Lung (tissue), 11 donors: ENCODE measurements at regions not wholly inside any gene's neighbourhood (a gene's known extent, or its start where the extent isn't known, plus 50 kb on each side); places are given as distances from the start of the nearest gene placed in this dataset.

Experiments used
- ATAC-seq: fragments of 200-7000 bp; cut with Tn5 transposase; one replicate; pipeline ENCODE4 v1.9.1; 2020; ENCODE audit warnings: moderate number of reproducible peaks; ENCODE audit not compliant: insufficient read depth, low FRiP score
- DNase-seq, 3 donors: peaks; one replicate each; pipeline ENCODE4 v3.0.0-alpha.2; 2013 to 2017
- H3K27ac ChIP-seq, 2 donors: one replicate each; pipeline ENCODE4 v1.5.1; 2013; ENCODE audit warnings: mild to moderate bottlenecking in 2 of 2, moderate library complexity in 2 of 2, control low read depth in 1 of 2, inconsistent platforms in 1 of 2, low read depth in 1 of 2, low read length in 1 of 2
- H3K27me3 ChIP-seq, 3 donors: one replicate each; pipeline ENCODE4 v1.5.1; 2013; ENCODE audit warnings: low read length in 2 of 3; ENCODE audit not compliant: control insufficient read depth in 3 of 3, insufficient read depth in 3 of 3
- H3K36me3 ChIP-seq, 4 donors: one replicate each; pipeline ENCODE4 v1.5.1; 2013; ENCODE audit warnings: low read length in 4 of 4, mild to moderate bottlenecking in 1 of 4, moderate library complexity in 1 of 4; ENCODE audit not compliant: control insufficient read depth in 4 of 4, insufficient read depth in 4 of 4
- H3K4me1 ChIP-seq, 5 donors: one replicate each; pipeline ENCODE4 v1.5.1; 2013; ENCODE audit warnings: low read length in 5 of 5, mild to moderate bottlenecking in 2 of 5, moderate library complexity in 1 of 5; ENCODE audit not compliant: control insufficient read depth in 5 of 5, insufficient read depth in 5 of 5
- H3K4me3 ChIP-seq: one replicate; pipeline ENCODE4 v1.5.1; 2013; ENCODE audit warnings: mild to moderate bottlenecking, control low read depth, moderate library complexity
- H3K9ac ChIP-seq, 2 donors: one replicate each; pipeline ENCODE4 v1.5.1; 2013; ENCODE audit warnings: low read length in 2 of 2, control low read depth in 1 of 2; ENCODE audit not compliant: insufficient read depth in 1 of 2
- H3K9me3 ChIP-seq, 4 donors: one replicate each; pipeline ENCODE4 v1.5.1; 2013; ENCODE audit warnings: low read length in 3 of 4, mild to moderate bottlenecking in 1 of 4, moderate library complexity in 1 of 4; ENCODE audit not compliant: control insufficient read depth in 4 of 4, insufficient read depth in 3 of 4
- CTCF ChIP-seq: IDR thresholded peaks from 2 replicates; pipeline ENCODE4 v1.5.1; 2012; ENCODE audit warnings: mild to moderate bottlenecking; ENCODE audit errors: control extremely low read depth, extremely low read depth
- WGBS, 2 donors: extraction: QIAGEN DNeasy Blood & Tissue Kit; methylation state at CpG; one replicate each; pipeline ENCODE4 v1.1.7; 2013; 5-methylcytosine and 5-hydroxymethylcytosine counted together
- donor health status: control.
- donor health status: control.
- donor health status: Bipolar disorder and iron deficiency.
- donor health status: healthy.
- donor health status: DM: yes; HTN: yes; CAD: no.

- Histone ChIP-seq H3K27me3 (peaks cover 0 to 20% (median 0%) of the 10 kb centered on the region in 3 donors), H3K36me3 (no peaks in the 10 kb centered on the region), H3K4me3 (no peak overlapping the region), H3K27ac (no peak overlapping the region), H3K9ac (no peak overlapping the region), H3K9me3 (no peaks in the 10 kb centered on the region), H3K4me1 (no peaks in the 10 kb centered on the region)
- TF ChIP-seq CTCF = no peak
- no peak for ATAC-seq
- DNase-seq = no peak
- 86 to 88% methylated on average over 4 of the region's 4 CpGs for WGBS, 2 donors
These were observed 223.6 kb downstream of the GATA3 start for GRCh38 chr10:8278099-8278498.

GRCh38 chr10:8279598-8279997, 225.1 kb downstream of the GATA3 start:
- Histone ChIP-seq H3K27me3 (peaks cover 0 to 18% (median 0%) of the 10 kb centered on the region in 3 donors), H3K27ac (no peak overlapping the region), H3K9ac (no peak overlapping the region), H3K36me3 (no peaks in the 10 kb centered on the region), H3K4me3 (no peak overlapping the region), H3K4me1 (no peaks in the 10 kb centered on the region), H3K9me3 (no peaks in the 10 kb centered on the region)
- ATAC-seq (no peak), DNase-seq (no peak)
- no peak for TF ChIP-seq CTCF
- 75 to 89% methylated on average over 2 of the region's 2 CpGs for WGBS, 2 donors

- 94% methylated on average over 7 of the region's 7 CpGs for WGBS, 2 donors
- H3K4me3 ChIP-seq = no peak overlapping the region
These were observed 226.5 kb downstream of the GATA3 start for GRCh38 chr10:8280946-8281345.

More at GRCh38 chr10:8280946-8281345, 226.5 kb downstream of the GATA3 start:
- TF ChIP-seq CTCF = no peak
- H3K4me1 ChIP-seq = no peaks in the 10 kb centered on the region
- DNase-seq (no peak), ATAC-seq (no peak)
- no peak overlapping the region for H3K9ac ChIP-seq
- no peaks in the 10 kb centered on the region for H3K36me3 ChIP-seq
- H3K9me3 ChIP-seq = peaks cover 0 to 2% (median 0%) of the 10 kb centered on the region in 4 donors
- no peak overlapping the region for H3K27ac ChIP-seq
- H3K27me3 ChIP-seq = peaks cover 0 to 18% (median 0%) of the 10 kb centered on the region in 3 donors
